NT2/D1 (cell line): ENCODE measurements at regions not wholly inside any gene's neighbourhood (a gene's known extent, or its start where the extent isn't known, plus 50 kb on each side); places are given as distances from the start of the nearest gene placed in this dataset.

ENCODE experiments used
- SUZ12 ChIP-seq: IDR thresholded peaks from 2 replicates; pipeline ENCODE4 v1.6.1; 2011; ENCODE audit not compliant: insufficient read length, insufficient read depth; ENCODE audit errors: extremely low read depth
- ZNF274 ChIP-seq: IDR thresholded peaks from 2 replicates; pipeline ENCODE4 v1.6.1; 2011; ENCODE audit warnings: mild to moderate bottlenecking, low read depth, low read length

DNA sequence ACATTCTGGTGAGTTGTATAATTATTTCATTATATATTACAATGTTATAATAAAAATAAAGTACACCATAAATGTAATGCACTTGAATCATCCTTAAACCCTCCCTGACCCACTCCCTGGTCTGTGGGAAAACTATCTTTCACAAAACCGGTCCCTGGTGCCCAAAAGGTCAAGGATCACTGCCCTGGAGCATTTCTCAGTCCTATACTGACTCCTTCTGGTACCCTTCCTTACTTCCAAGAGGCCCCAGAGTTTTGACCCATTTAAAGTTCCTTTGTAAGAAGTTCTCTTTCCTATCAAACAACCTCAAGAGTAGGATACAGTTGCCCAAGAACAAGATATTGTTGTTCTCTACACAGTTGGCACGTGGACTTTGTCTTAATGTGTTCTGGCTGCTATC is 88.9 kb upstream of the TRPM3 start:
- TF ChIP-seq ZNF274 (no peak), SUZ12 (no peak)
